SU-DHL-6 (cell line): ENCODE measurements at regions not wholly inside any gene's neighbourhood (a gene's known extent, or its start where the extent isn't known, plus 50 kb on each side); places are given as distances from the start of the nearest gene placed in this dataset.
"Not testable (repeated sequence)": the region's sequence is repeated elsewhere in the genome, so short reads cannot be mapped to it uniquely, and the experiment has no call there.

ENCODE experiments used
- H2AFZ ChIP-seq: fragments of 200-600 bp; sonication (generic); 2 replicates; pipeline ENCODE4 v1.6.1; 2014; ENCODE audit warnings: low read depth, mild to moderate bottlenecking, moderate library complexity, mixed read lengths, antibody characterized with exemption, low read length; ENCODE audit not compliant: severe bottlenecking
- H3F3A ChIP-seq: fragments of 200-600 bp; shearing (Covaris generic); 2 replicates; pipeline ENCODE4 v1.6.0; 2016; ENCODE audit warnings: antibody characterized with exemption, mild to moderate bottlenecking; ENCODE audit not compliant: insufficient read depth
- H3K27ac ChIP-seq: fragments of 200-600 bp; sonication (generic); 2 replicates; pipeline ENCODE4 v1.5.1; 2016; ENCODE audit warnings: low read depth, mild to moderate bottlenecking, low read length, moderate library complexity, mixed read lengths
- H3K27me3 ChIP-seq: fragments of 200-600 bp; sonication (generic), shearing (Covaris generic); 2 replicates; pipeline ENCODE4 v1.6.0; 2014; ENCODE audit warnings: mild to moderate bottlenecking, low read length
- H3K36me3 ChIP-seq: fragments of 200-600 bp; sonication (generic); 2 replicates; pipeline ENCODE4 v1.6.1; 2014; ENCODE audit warnings: mild to moderate bottlenecking, low read length, mixed read lengths
- H3K4me2 ChIP-seq: fragments of 300-600, 200-600 bp; shearing (Covaris generic), sonication (generic); 2 replicates; pipeline ENCODE4 v1.6.0; 2014; ENCODE audit warnings: low read length, low read depth, mild to moderate bottlenecking; ENCODE audit not compliant: poor library complexity, severe bottlenecking
- H3K4me3 ChIP-seq: fragments of 200-600 bp; sonication (generic); 2 replicates; pipeline ENCODE4 v1.5.1; 2014; ENCODE audit warnings: antibody characterized with exemption, low read length, mild to moderate bottlenecking, mixed read lengths; ENCODE audit not compliant: insufficient read depth, poor library complexity, severe bottlenecking
- H3K79me2 ChIP-seq: fragments of 200-600 bp; sonication (generic); 2 replicates; pipeline ENCODE4 v1.6.1; 2014; ENCODE audit warnings: mild to moderate bottlenecking, low read length, moderate library complexity; ENCODE audit not compliant: insufficient read depth
- H3K9ac ChIP-seq: fragments of 200-600 bp; sonication (generic); 2 replicates; pipeline ENCODE4 v1.7.0; 2014; ENCODE audit warnings: mild to moderate bottlenecking, low read length
- H3K9me2 ChIP-seq: fragments of 200-600 bp; sonication (generic); replicated peaks from 2 replicates; pipeline ENCODE4 v1.6.1; 2014; ENCODE audit warnings: low read length; ENCODE audit not compliant: insufficient read depth
- H3K9me3 ChIP-seq: fragments of 200-600 bp; sonication (generic); 2 replicates; pipeline ENCODE4 v1.6.1; 2014; ENCODE audit warnings: low read length, mixed read lengths; ENCODE audit not compliant: insufficient read depth
- H4K20me1 ChIP-seq: fragments of 200-600 bp; sonication (generic); 2 replicates; pipeline ENCODE4 v1.6.1; 2014; ENCODE audit warnings: low read depth, mild to moderate bottlenecking, antibody characterized with exemption, low read length, moderate library complexity, mixed read lengths
- EZH2phosphoT487 ChIP-seq: fragments of 200-600 bp; sonication (generic), shearing (Covaris generic); conservative IDR thresholded peaks from 2 replicates; pipeline ENCODE4 v1.6.1; 2018; ENCODE audit warnings: mild to moderate bottlenecking, antibody characterized with exemption, low read length, moderate library complexity, mixed read lengths
- TF ChIP-seq, protein P1 (sequence below): fragments of 200-600 bp; sonication (generic); IDR thresholded peaks from one replicate; pipeline ENCODE4 v1.5.1; 2017; ENCODE audit warnings: antibody characterized with exemption, mild to moderate bottlenecking, low read length, moderate library complexity; ENCODE audit not compliant: insufficient read depth, poor library complexity, severe bottlenecking

DNA sequence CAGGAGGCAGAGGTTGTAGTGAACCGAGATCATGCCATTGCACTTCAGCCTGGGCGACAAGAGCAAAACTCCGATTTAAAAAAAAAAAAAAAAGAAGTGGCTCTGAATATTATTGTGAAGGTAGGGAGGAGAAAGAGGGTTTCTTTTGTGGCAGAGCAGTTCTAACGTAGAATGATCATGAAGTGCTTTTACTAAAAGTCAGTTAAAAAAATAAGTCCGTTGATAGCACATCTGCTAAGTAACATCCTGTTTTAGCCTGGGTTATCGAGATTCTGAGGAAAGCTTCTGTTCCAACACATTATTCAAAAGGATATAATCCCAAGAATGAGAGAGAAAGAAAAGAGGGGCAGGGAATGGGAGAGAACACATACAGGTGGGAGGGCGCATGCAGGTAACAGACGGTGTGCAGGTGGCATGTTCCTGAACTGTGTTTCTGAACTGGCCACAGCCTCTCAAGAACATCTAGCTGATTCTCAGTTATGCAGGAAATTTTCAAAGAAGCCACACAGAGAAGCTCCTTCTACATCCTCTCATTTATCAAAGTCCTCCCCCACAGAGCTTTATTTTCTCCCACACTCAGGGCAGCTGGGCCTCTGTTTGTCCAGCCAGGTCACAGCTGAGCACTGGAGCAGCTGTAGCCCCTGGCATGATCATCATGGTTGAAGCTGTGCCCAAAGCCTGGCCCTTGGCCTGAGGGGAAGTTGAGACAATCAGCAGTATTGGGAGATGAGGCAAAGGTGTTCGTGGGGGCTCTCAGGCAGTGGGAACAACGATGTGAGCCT is 342.3 kb downstream of the ZNF674 start:
- no peaks in the 10 kb centered on the region for H3K36me3 ChIP-seq
- H3K27ac ChIP-seq, result no peak overlapping the region
- no peaks in the 10 kb centered on the region for H3K27me3 ChIP-seq
- H3K79me2 ChIP-seq, result no peaks in the 10 kb centered on the region
- H4K20me1 ChIP-seq, result no peaks in the 10 kb centered on the region
- no peak overlapping the region for H3K4me3 ChIP-seq
- H3K9me2 ChIP-seq, result no peaks in the 10 kb centered on the region
- no peak overlapping the region for H3K9ac ChIP-seq
- H2AFZ ChIP-seq, result no peak overlapping the region
- TF ChIP-seq, protein P1, sequence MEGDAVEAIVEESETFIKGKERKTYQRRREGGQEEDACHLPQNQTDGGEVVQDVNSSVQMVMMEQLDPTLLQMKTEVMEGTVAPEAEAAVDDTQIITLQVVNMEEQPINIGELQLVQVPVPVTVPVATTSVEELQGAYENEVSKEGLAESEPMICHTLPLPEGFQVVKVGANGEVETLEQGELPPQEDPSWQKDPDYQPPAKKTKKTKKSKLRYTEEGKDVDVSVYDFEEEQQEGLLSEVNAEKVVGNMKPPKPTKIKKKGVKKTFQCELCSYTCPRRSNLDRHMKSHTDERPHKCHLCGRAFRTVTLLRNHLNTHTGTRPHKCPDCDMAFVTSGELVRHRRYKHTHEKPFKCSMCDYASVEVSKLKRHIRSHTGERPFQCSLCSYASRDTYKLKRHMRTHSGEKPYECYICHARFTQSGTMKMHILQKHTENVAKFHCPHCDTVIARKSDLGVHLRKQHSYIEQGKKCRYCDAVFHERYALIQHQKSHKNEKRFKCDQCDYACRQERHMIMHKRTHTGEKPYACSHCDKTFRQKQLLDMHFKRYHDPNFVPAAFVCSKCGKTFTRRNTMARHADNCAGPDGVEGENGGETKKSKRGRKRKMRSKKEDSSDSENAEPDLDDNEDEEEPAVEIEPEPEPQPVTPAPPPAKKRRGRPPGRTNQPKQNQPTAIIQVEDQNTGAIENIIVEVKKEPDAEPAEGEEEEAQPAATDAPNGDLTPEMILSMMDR, result no peak
- TF ChIP-seq EZH2phosphoT487, result no peak
- no peaks in the 10 kb centered on the region for H3K9me3 ChIP-seq
- H3F3A ChIP-seq, result no peaks in the 10 kb centered on the region
- H3K4me2 ChIP-seq, result no peak overlapping the region

DNA sequence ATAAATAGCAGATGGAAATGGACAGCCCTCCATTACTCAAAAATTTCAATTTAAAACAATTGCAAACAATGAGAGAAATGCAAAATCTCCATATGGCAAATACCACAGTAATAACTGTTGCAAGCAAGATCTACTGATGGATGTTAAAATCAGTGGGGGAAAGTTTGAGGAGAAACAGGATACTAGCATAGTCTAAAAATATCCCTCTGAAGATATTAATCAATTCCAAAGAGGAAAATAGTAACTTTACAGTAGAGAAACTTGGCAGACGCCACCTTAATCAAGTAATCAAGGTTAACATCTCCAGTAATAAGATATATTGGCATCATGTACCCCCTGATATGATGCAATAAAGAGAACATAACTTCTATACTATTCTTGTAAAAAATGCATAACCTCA is 344.8 kb downstream of the ZNF674 start:
- Histone ChIP-seq H3K36me3 (no peaks in the 10 kb centered on the region), H3K9me3 (no peaks in the 10 kb centered on the region), H3F3A (no peaks in the 10 kb centered on the region), H3K9me2 (no peaks in the 10 kb centered on the region), H3K9ac (no peak overlapping the region), H3K79me2 (no peaks in the 10 kb centered on the region), H3K27me3 (no peaks in the 10 kb centered on the region), H2AFZ (no peak overlapping the region), H3K27ac (no peak overlapping the region), H4K20me1 (no peaks in the 10 kb centered on the region), H3K4me2 (no peak overlapping the region), H3K4me3 (no peak overlapping the region)
- TF ChIP-seq, protein P1, result no peak
- no peak for TF ChIP-seq EZH2phosphoT487

DNA sequence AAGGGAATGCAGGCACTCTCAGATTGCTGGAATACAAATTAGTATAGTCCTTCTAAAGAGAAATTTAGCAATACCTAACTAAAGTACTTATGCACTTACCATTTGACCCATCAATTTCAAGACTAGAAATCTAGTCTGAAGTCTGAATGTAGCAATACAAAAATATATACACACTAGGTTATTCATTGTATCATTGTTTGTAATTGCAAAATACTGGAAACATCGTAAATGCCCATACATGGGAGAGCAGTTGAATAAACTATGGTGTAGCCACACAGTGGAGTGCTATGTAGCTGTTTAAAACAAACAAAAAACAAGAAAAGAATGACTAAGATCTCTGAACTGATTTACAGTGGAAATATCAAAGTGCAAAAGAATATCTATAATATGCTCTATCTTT is 346.4 kb downstream of the ZNF674 start:
- Histone ChIP-seq H2AFZ (no peak overlapping the region), H3K4me3 (no peak overlapping the region), H3K9ac (no peak overlapping the region), H3K9me3 (no peaks in the 10 kb centered on the region), H3K27me3 (no peaks in the 10 kb centered on the region), H4K20me1 (no peaks in the 10 kb centered on the region), H3K27ac (no peak overlapping the region), H3K36me3 (no peaks in the 10 kb centered on the region), H3F3A (no peaks in the 10 kb centered on the region), H3K9me2 (no peaks in the 10 kb centered on the region), H3K4me2 (no peak overlapping the region), H3K79me2 (no peaks in the 10 kb centered on the region)
- TF ChIP-seq, protein P1, result no peak
- no peak for TF ChIP-seq EZH2phosphoT487

DNA sequence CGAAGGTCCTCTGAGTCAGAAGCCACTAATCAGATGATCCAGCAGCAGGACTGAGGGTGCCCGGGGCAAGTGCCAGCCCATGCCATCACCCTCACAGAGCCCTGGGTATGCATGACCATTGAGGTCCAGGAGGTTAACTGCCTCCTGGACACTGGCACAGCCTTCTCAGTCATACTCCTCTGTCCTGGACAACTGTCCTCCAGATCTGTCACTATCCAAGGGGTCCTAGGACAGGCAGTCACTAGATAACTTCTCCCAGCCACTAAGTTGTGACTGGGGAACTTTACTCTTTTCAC is 358.5 kb downstream of the ZNF674 start:
- H3K27me3 ChIP-seq, H3F3A ChIP-seq, H4K20me1 ChIP-seq, H3K9ac ChIP-seq, H3K27ac ChIP-seq, H3K36me3 ChIP-seq, H3K9me3 ChIP-seq, H3K9me2 ChIP-seq, H3K79me2 ChIP-seq, H3K4me3 ChIP-seq, H3K4me2 ChIP-seq, H2AFZ ChIP-seq: not testable (repeated sequence)
